Calu3 (cell line): ENCODE measurements at regions not wholly inside any gene's neighbourhood (a gene's known extent, or its start where the extent isn't known, plus 50 kb on each side); places are given as distances from the start of the nearest gene placed in this dataset.

Experiments used
- BruUV-seq: library from RNA; stranded (reverse); fragments of 400-500 nt; replicated peaks from 2 replicates; lab custom pipeline; 2021; lab: Mats Ljungman, UMichigan
- CTCF ChIA-PET: fragments of 300-600 bp; sonication (Branson Sonifier 250); formaldehyde crosslinking; loops from one replicate; lab custom pipeline; 2022; ENCODE audit warnings: antibody characterized with exemption; lab: Charles Lee
- DNase-seq: peaks from one replicate; pipeline ENCODE4 v3.0.0; 2022
- H3K27ac Mint-ChIP-seq: one replicate; pipeline ENCODE4 v1.8.0; 2022; ENCODE audit warnings: mixed read lengths; ENCODE audit not compliant: unreplicated experiment
- H3K27me3 Mint-ChIP-seq: one replicate; pipeline ENCODE4 v1.8.0; 2022; ENCODE audit warnings: mixed read lengths; ENCODE audit not compliant: unreplicated experiment
- H3K36me3 Mint-ChIP-seq: one replicate; pipeline ENCODE4 v1.8.0; 2022; ENCODE audit warnings: mild to moderate bottlenecking, moderate library complexity, mixed read lengths; ENCODE audit not compliant: insufficient read depth, unreplicated experiment
- H3K4me1 Mint-ChIP-seq: one replicate; pipeline ENCODE4 v1.8.0; 2022; ENCODE audit warnings: mild to moderate bottlenecking, low read depth, mixed read lengths; ENCODE audit not compliant: unreplicated experiment
- H3K4me3 Mint-ChIP-seq: one replicate; pipeline ENCODE4 v1.8.0; 2022; ENCODE audit warnings: mild to moderate bottlenecking, low read depth, moderate library complexity, mixed read lengths; ENCODE audit not compliant: unreplicated experiment
- H3K9me3 Mint-ChIP-seq: one replicate; pipeline ENCODE4 v1.8.0; 2022; ENCODE audit warnings: low read depth, mixed read lengths; ENCODE audit not compliant: unreplicated experiment
- intact Hi-C: fragments of 100-400 bp; cut with micrococcal nuclease; formaldehyde crosslinking; loops from one replicate; pipeline ENCODE4 v1.10.0; 2022; ENCODE audit not compliant: unreplicated experiment
- TF ChIP-seq, protein P1 (sequence below): fragments of 200-600 bp; IDR thresholded peaks from one replicate; pipeline ENCODE4 v1.8.0; 2022; ENCODE audit warnings: antibody characterized with exemption; ENCODE audit not compliant: unreplicated experiment

DNA sequence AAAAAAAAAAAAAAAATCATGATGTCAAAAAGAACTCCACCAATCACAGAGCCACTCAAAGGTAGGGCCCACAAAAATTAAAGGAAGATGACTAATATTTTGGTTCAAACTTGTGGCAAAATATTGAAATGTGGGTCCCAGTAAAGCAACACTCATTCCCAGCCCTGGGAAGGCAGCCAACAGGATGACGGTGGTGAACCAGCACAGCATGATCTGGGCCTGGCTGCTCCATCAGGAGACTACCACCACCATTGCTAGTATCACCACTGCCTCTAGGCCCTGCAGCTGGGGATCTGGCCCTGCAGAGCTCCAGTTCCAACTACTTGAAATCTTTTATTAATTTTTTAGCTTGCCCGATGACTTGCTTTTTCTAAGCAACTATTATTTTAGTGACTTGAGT lies 206.8 kb upstream of the ITGA1 start:
- peaks cover 14% of the 10 kb centered on the region for H3K36me3 Mint-ChIP-seq
- CTCF ChIA-PET = no interaction called here
- H3K27ac Mint-ChIP-seq = no peak overlapping the region
- TF ChIP-seq, protein P1, sequence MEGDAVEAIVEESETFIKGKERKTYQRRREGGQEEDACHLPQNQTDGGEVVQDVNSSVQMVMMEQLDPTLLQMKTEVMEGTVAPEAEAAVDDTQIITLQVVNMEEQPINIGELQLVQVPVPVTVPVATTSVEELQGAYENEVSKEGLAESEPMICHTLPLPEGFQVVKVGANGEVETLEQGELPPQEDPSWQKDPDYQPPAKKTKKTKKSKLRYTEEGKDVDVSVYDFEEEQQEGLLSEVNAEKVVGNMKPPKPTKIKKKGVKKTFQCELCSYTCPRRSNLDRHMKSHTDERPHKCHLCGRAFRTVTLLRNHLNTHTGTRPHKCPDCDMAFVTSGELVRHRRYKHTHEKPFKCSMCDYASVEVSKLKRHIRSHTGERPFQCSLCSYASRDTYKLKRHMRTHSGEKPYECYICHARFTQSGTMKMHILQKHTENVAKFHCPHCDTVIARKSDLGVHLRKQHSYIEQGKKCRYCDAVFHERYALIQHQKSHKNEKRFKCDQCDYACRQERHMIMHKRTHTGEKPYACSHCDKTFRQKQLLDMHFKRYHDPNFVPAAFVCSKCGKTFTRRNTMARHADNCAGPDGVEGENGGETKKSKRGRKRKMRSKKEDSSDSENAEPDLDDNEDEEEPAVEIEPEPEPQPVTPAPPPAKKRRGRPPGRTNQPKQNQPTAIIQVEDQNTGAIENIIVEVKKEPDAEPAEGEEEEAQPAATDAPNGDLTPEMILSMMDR = no peak
- H3K27me3 Mint-ChIP-seq = no peaks in the 10 kb centered on the region
- no peak overlapping the region for H3K4me3 Mint-ChIP-seq
- intact Hi-C loops = no loop called here
- no TSS peak for BruUV-seq
- peak; percentile 43 for DNase-seq
- H3K9me3 Mint-ChIP-seq = no peaks in the 10 kb centered on the region
- peaks cover 44% of the 10 kb centered on the region for H3K4me1 Mint-ChIP-seq

GRCh38 chr5:52582313-52582712 lies 205.4 kb upstream of the ITGA1 start:
- H3K4me3 Mint-ChIP-seq = no peak overlapping the region
- intact Hi-C loops = no loop called here
- no peak overlapping the region for H3K27ac Mint-ChIP-seq
- TF ChIP-seq, protein P1 = no peak
- H3K4me1 Mint-ChIP-seq = peaks cover 42% of the 10 kb centered on the region
- CTCF ChIA-PET = no interaction called here
- H3K36me3 Mint-ChIP-seq = peaks cover 14% of the 10 kb centered on the region
- no peak for DNase-seq
- no peaks in the 10 kb centered on the region for H3K9me3 Mint-ChIP-seq
- BruUV-seq = no TSS peak
- no peaks in the 10 kb centered on the region for H3K27me3 Mint-ChIP-seq

DNA sequence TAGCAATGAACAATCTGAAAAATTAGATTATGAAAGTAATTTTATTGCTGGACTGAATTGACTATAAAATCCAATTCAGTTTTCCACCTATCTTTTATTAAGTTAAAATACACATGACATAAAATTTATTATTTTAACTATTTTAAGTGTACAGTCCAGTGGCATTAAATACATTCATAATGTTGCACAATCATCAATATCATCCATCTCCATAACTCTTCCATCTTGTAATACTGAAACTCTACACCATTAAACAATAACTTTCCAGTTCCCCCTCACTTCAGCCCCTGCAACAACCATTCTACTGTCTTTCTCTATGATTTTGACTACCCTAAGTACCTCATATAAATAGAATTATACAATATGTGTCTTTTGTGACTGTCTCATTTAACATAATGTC lies 200.6 kb upstream of the ITGA1 start:
- intact Hi-C loops = no loop called here
- no peak overlapping the region for H3K27ac Mint-ChIP-seq
- no peaks in the 10 kb centered on the region for H3K36me3 Mint-ChIP-seq
- CTCF ChIA-PET = interaction anchor here (0.6 kb wide), 1 partner anchor 817 kb away, joined by 3 read pairs; no protein-coding TSS in a partner anchor
- no TSS peak for BruUV-seq
- peaks cover 7% of the 10 kb centered on the region for H3K4me1 Mint-ChIP-seq
- no peaks in the 10 kb centered on the region for H3K27me3 Mint-ChIP-seq
- TF ChIP-seq, protein P1 = no peak
- H3K9me3 Mint-ChIP-seq = no peaks in the 10 kb centered on the region
- H3K4me3 Mint-ChIP-seq = no peak overlapping the region
- DNase-seq = no peak

DNA sequence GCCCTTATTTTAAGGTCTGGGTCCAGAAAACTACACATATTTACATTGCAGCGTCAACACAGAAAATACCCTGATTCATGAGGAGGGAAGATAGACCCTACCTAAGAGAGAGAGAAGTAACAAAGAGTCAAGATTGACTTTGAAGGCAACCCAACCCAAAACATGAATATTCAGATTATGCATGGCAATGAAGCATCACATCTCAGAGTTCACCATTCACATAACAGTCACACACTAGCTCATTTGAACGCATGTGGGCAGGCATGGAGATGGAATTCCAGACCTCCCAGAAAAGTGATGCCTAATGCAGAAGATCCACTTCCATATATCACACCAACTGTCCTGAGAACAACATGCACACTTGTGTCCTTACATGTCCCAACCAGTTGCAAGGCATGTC lies 190.1 kb upstream of the ITGA1 start:
- no peak overlapping the region for H3K27ac Mint-ChIP-seq
- CTCF ChIA-PET = no interaction called here
- TF ChIP-seq, protein P1 = no peak
- no peaks in the 10 kb centered on the region for H3K27me3 Mint-ChIP-seq
- H3K4me3 Mint-ChIP-seq = no peak overlapping the region
- no peak for DNase-seq
- intact Hi-C loops = no loop called here
- H3K9me3 Mint-ChIP-seq = peaks cover 4% of the 10 kb centered on the region
- no peaks in the 10 kb centered on the region for H3K36me3 Mint-ChIP-seq
- BruUV-seq = no TSS peak
- H3K4me1 Mint-ChIP-seq = no peaks in the 10 kb centered on the region
